ENCODE measurements at regions not wholly inside any gene's neighbourhood (a gene's known extent, or its start where the extent isn't known, plus 50 kb on each side); places are given as distances from the start of the nearest gene placed in this dataset.

DNA sequence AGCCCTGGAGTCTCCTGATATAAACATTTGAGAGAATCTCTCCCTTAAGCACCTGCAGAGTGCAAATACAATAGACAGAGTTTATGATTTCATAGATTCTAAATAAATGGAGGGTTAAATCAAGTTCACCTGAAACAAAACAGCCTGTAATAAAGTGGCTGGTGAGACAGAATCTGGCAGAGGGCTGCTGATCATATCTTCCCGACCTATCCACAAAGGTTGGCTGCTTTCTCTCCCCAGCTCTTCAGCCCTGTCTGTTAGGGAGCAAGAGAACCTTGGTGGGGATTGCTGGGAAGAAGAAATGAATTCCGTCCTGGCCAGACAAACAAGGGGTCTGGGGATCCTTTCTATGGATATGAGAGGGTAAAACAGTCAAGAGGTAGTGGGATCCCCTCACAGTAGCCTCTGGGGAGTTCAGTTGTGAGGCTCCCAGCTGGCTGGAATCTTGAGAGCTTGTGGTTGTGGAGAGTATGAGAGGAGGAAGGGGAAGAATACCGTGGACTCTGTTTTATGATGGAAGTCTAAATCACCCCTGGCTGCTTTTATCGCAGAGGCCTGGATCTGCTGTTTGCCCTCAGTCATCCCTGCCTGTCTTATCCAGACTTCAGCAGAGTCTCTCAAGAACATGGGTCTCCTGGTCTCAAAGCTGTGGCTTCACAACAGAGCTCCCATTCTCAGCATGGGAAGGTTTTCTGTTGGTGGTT lies 451.3 kb downstream of the NTRK3 start:
- no peak for DNase-seq

DNA sequence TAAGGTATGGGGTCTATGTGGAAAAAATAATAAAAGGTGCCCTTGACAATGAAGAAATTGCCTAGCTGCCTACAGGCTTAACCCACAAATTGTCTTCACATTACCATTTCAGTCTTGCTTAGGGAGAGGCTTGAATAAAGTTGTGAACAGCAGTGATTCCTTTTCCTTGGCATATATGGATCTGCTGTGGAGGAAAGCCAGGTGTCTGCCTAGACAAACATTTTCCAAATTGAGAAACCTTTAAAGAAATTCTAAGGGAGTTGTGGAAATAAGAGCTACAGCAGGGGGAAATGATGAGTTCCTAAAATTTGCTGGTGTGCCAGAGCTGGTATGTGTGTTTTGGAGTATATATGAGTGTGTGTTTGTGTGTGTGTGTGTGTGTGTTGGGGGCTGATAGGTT lies 452.1 kb downstream of the NTRK3 start:
- DNase-seq: no peak

GRCh38 chr15:87799838-87800237 lies 456.7 kb downstream of the NTRK3 start:
- no peak for DNase-seq

DNA sequence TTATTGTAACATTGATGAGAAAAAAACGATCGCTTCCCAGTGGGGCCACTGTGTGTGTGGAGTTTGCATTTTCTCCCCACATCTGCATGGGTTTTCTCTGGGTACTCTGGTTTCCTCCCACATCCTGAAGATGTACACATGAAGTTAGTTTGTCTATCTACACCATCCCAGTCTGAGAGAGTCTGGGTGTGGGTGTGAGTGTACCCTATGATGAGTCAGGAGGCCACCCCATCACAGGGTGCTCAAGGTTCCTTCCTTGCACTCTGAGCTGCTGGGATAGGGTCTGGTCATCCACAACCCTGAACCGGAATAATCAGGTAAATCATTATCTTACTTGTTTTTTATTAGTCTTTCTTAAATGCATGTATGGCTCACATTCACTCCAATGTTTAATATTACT lies 457.1 kb downstream of the NTRK3 start:
- DNase-seq: no peak

GRCh38 chr15:87793725-87794124 lies 462.8 kb downstream of the NTRK3 start:
- no peak for DNase-seq

DNA sequence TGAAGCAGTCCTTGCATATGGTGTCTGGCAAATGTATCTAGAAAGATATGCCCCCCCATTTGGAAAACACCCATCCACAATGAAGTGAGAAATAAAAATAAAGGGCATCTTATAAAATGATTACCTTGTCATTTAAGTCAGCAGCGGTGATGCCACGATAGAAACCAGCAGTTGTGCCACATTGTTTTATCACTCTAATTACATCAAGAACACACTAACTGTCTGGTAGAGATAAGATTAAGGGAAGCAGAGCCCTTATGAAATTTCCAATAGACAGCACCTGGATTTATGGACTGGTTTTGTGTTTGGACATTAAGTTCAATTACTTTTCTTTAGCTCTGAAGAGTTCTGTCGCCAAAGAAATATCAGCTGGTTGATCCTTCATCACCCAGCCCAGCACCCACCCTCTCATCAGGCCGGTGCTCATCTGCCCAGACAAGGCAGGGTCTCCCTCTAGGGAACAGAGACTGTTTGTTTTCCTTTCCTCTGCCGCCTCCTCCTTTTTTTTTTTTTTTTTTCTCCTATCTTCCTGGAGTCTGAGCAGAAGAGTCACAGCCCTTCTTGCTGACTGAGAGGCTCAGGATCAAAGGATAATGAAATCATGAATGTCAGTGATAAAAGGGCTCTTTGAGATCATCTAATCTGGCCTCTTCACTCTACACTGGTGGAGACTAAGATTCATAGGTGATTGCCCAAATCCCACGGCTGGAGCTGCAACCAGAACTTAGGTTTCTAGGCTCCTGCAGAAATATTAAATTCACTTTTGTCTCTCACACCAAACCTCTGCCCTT lies 464.1 kb downstream of the NTRK3 start:
- no peak for DNase-seq

DNA sequence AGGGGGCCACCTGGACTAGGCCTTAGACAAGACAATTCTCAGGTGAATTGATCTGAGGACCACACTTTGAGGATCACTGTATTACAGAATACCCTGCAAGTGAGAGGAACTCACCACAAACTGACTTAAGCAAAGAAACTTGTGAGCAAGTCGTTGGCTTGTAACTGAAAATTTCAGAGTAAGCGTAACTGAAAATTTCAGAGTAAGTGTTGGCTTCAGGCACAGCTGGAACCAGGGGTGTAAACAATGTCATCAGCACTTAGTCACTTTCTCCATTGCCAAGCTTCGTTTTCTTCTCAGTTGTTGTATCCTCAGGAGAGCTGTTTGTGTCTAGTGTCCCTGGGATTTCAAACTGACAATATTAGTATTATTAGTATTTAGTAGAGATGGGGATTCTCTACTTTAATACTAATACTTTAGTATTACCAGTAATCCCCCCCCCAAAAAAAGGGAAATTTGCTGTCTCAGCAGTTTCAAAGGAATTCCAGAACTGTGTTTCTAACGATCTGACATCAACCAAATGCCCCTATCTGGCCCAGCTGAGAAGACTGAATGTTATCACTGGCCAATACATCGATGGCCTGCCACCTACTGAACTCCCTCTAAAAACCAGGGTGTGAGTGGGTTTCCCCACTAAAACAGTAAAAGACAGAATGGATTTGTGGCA lies 474.4 kb downstream of the NTRK3 start:
- no peak for DNase-seq

DNA sequence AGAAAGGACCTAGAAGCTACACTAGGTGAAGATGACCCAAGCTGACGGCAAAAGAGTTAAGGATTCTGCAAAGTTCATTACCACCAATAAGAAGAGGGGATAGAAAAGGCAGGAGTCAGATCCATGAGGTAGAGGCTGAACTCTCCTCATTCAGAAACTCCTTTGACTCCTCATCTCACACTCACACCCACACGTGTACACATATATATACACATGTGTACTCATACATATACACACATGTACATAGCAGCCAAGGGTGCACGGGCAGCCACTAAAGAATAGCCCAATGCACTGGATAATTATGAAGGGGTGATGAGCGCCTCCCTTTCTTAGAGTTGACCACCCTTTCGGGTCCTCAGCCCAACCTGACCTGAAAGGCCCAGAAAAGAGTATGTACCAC lies 476.8 kb downstream of the NTRK3 start:
- no peak for DNase-seq

- no peak for DNase-seq
Measured at GRCh38 chr15:87778358-87778757, 478.2 kb downstream of the NTRK3 start.

DNA sequence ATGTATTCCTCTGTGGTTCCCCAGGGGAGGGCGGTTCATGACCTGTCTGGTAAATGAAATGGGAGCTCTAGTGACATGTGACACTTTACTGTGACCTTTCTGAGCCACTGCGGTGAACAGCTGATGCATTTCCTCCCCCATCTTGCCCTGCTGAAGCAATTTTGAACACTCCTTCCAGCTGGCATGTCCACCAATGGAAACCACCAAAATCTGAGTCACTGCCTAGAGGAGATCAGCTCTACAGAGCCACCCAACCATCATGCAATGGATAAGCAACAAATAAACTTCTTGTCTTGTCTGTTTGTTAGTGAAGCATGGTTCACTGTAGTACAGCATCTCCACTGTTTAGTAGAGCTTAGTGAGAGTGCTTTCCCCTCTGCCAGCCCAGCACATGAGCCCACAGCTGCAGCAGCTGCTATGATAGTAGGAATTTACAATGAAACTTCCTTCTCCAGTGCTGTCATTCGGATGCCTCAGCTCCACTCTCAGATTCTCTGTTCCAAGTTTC lies 479.4 kb downstream of the NTRK3 start:
- DNase-seq: no peak

- DNase-seq: no peak
Measured at GRCh38 chr15:87767516-87767915, 489.0 kb downstream of the NTRK3 start.

- DNase-seq: no peak
Measured at GRCh38 chr15:87764461-87765240, 491.9 kb downstream of the NTRK3 start.

- no peak for DNase-seq
Measured at GRCh38 chr15:87763837-87764236, 492.7 kb downstream of the NTRK3 start.

DNA sequence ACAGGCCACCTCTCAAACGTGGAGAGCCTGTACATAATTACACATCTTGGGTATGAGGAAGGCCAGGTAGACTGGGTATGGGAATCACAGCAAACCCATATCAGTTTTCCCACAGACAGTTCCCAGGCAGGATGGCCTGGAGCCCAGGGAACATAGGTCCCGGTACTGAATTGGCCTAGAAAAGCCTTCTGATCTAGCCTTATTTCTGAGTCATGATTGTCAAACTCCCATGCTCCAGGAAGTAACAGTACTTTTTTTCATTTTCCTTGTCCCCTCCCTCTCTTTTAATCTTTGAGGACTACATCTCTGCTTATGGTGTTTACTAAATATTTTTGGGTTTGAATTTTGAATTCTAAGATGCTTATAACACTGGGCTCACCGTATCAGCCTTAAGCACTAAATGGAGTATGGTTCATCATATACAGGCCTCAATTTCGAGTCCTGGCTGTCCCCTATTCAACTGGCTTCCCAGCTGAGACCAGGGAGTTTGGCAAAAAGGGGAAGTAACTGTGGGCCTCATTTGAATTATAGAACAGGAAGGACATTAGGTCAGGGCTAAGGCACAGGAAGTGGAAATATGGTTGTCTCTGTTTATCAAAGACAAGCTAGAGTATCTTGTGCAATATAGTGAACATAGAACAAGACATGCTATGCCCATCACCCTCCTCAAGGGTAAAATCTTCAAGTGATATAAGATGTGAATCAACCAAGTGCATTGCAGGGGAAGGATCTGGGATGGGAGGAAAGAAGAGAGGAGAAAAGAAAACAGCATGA lies 494.6 kb downstream of the NTRK3 start:
- DNase-seq: no peak

DNA sequence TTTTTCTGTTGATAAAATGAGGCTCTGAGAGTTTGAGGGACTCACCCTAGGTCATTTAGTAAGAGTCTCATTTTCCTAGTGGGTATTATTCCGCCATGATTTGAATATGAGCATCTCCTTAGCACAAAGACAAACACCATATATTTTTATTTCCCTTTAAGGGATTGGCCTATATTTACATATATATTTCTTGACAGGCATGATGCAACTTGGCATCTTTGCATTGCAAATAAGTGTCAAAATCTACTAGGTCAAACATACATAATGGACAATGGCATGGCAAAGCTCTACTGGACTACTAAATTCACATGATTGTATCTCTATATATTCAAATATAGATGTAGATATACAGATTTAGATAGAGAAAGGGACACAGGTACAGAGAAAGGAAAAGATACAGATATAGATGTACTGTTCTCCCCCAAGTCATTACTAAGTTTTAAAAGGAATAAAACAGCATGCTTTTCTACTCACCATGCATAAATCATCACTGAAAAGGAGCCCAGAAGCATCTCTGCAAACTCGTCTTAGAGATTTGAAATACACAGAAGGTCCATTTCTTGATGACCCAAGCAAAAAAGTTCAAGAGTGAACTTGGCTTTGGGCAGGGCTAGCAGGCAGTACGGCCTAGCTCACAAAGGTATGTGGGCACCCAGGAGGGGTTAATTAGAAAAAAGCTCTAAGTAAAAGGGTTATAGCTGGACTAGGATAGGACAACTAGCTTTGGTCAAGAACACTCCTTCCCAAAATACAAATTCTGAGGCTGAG lies 495.8 kb downstream of the NTRK3 start:
- no peak for DNase-seq

- no peak for DNase-seq
Measured at GRCh38 chr15:87758794-87759418, 497.6 kb downstream of the NTRK3 start.

- no peak for DNase-seq
Measured at GRCh38 chr15:87757084-87757483, 499.5 kb downstream of the NTRK3 start.

- DNase-seq: no peak
Measured at GRCh38 chr15:87756072-87756471, 500.5 kb downstream of the NTRK3 start.

- no peak for DNase-seq
Measured at GRCh38 chr15:87755226-87755625, 501.3 kb downstream of the NTRK3 start.

- DNase-seq: no peak
Measured at GRCh38 chr15:87753539-87753938, 503.0 kb downstream of the NTRK3 start.
